ENCODE measurements at regions not wholly inside any gene's neighbourhood (a gene's known extent, or its start where the extent isn't known, plus 50 kb on each side); places are given as distances from the start of the nearest gene placed in this dataset.

- Histone ChIP-seq H3K27me3 (no peaks in the 10 kb centered on the region), H3K36me3 (no peaks in the 10 kb centered on the region), H3K27ac (no peak overlapping the region), H3K4me1 (no peaks in the 10 kb centered on the region), H3K4me3 (no peak overlapping the region), H3K9me3 (no peaks in the 10 kb centered on the region)
- TF ChIP-seq CTCF (IDR thresholded peaks at IDR 0.05), result no peak
- no peak for TF ChIP-seq POLR2AphosphoS5 (IDR thresholded peaks at IDR 0.05; ENCODE audit: insufficient read depth in 1 of 2, low read depth in 1 of 2)
- no peak for TF ChIP-seq POLR2A (IDR thresholded peaks at IDR 0.05)
- intact Hi-C loops (cut with DNase I), result no loop called here
- DNase-seq (ENCODE audit: extremely low spot score in 2 of 2), result no peak
Observed at GRCh38 chr18:51754566-51754965, 557.1 kb upstream of the MEX3C start.

- H3K27ac ChIP-seq, result no peak overlapping the region
- no peak for TF ChIP-seq CTCF (IDR thresholded peaks at IDR 0.05)
- TF ChIP-seq POLR2A (IDR thresholded peaks at IDR 0.05), result no peak
- no peak for TF ChIP-seq POLR2AphosphoS5 (IDR thresholded peaks at IDR 0.05; ENCODE audit: insufficient read depth in 1 of 2, low read depth in 1 of 2)
- H3K9me3 ChIP-seq, result no peaks in the 10 kb centered on the region
- DNase-seq (ENCODE audit: extremely low spot score in 2 of 2), result no peak
- no peaks in the 10 kb centered on the region for H3K4me1 ChIP-seq
- intact Hi-C loops (cut with DNase I), result no loop called here
- H3K36me3 ChIP-seq, result no peaks in the 10 kb centered on the region
- H3K27me3 ChIP-seq, result no peaks in the 10 kb centered on the region
- H3K4me3 ChIP-seq, result no peak overlapping the region
Observed at GRCh38 chr18:51757255-51757924, 559.9 kb upstream of the MEX3C start.

GRCh38 chr18:51762373-51762772 lies 564.9 kb upstream of the MEX3C start:
- H3K27ac ChIP-seq, result no peak overlapping the region
- no peaks in the 10 kb centered on the region for H3K9me3 ChIP-seq
- no peak overlapping the region for H3K4me3 ChIP-seq
- H3K27me3 ChIP-seq, result no peaks in the 10 kb centered on the region
- TF ChIP-seq POLR2A (IDR thresholded peaks at IDR 0.05), result no peak
- TF ChIP-seq POLR2AphosphoS5 (IDR thresholded peaks at IDR 0.05; ENCODE audit: insufficient read depth in 1 of 2, low read depth in 1 of 2), result no peak
- no peak for TF ChIP-seq CTCF (IDR thresholded peaks at IDR 0.05)
- intact Hi-C loops (cut with DNase I), result no loop called here
- DNase-seq (ENCODE audit: extremely low spot score in 2 of 2), result no peak
- no peaks in the 10 kb centered on the region for H3K36me3 ChIP-seq
- H3K4me1 ChIP-seq, result no peaks in the 10 kb centered on the region

GRCh38 chr18:51765606-51766360 lies 568.3 kb upstream of the MEX3C start:
- no peaks in the 10 kb centered on the region for H3K9me3 ChIP-seq
- no peak overlapping the region for H3K27ac ChIP-seq
- DNase-seq (ENCODE audit: extremely low spot score in 2 of 2), result no peak
- H3K27me3 ChIP-seq, result no peaks in the 10 kb centered on the region
- intact Hi-C loops (cut with DNase I), result no loop called here
- H3K4me1 ChIP-seq, result no peaks in the 10 kb centered on the region
- no peak overlapping the region for H3K4me3 ChIP-seq
- no peaks in the 10 kb centered on the region for H3K36me3 ChIP-seq
- TF ChIP-seq POLR2AphosphoS5 (IDR thresholded peaks at IDR 0.05; ENCODE audit: insufficient read depth in 1 of 2, low read depth in 1 of 2), result no peak
- no peak for TF ChIP-seq CTCF (IDR thresholded peaks at IDR 0.05)
- no peak for TF ChIP-seq POLR2A (IDR thresholded peaks at IDR 0.05)

- H3K27me3 ChIP-seq, result no peaks in the 10 kb centered on the region
- no peaks in the 10 kb centered on the region for H3K9me3 ChIP-seq
- no peaks in the 10 kb centered on the region for H3K4me1 ChIP-seq
- no peaks in the 10 kb centered on the region for H3K36me3 ChIP-seq
- H3K27ac ChIP-seq, result no peak overlapping the region
- intact Hi-C loops (cut with DNase I), result no loop called here
- H3K4me3 ChIP-seq, result no peak overlapping the region
- no peak for TF ChIP-seq POLR2AphosphoS5 (IDR thresholded peaks at IDR 0.05; ENCODE audit: insufficient read depth in 1 of 2, low read depth in 1 of 2)
- no peak for TF ChIP-seq CTCF (IDR thresholded peaks at IDR 0.05)
- TF ChIP-seq POLR2A (IDR thresholded peaks at IDR 0.05), result no peak
- DNase-seq (ENCODE audit: extremely low spot score in 2 of 2), result no peak
Observed at GRCh38 chr18:51767293-51767692, 569.8 kb upstream of the MEX3C start.

All from vagina (tissue), 2 donors.